DMS153 treated with DMSO at 0.1 percent for 48 hours (cell line): ENCODE measurements at regions not wholly inside any gene's neighbourhood (a gene's known extent, or its start where the extent isn't known, plus 50 kb on each side); places are given as distances from the start of the nearest gene placed in this dataset.
A peak's percentile ranks its signal among the peaks of the same experiment; 100 is the strongest.
"Not testable (repeated sequence)": the region's sequence is repeated elsewhere in the genome, so short reads cannot be mapped to it uniquely, and the experiment has no call there.

Experiments used
- DNase-seq: peaks from one replicate; lab custom pipeline; 2025; ENCODE audit not compliant: unreplicated experiment; lab: John Stamatoyannopoulos, UW

- DNase-seq, result not testable (repeated sequence)
These were observed 70.2 kb downstream of the ZNF726 start for GRCh38 chr19:23984911-23985310.

GRCh38 chr19:23986623-23987022 is 71.9 kb downstream of the ZNF726 start:
- no peak for DNase-seq

- peak; percentile 22 for DNase-seq
These were observed 76.5 kb downstream of the ZNF726 start for GRCh38 chr19:23991170-23991569.

GRCh38 chr19:23992348-23992747 is 77.7 kb downstream of the ZNF726 start:
- DNase-seq, result no peak

GRCh38 chr19:23993440-23993839 is 78.8 kb downstream of the ZNF726 start:
- no peak for DNase-seq

GRCh38 chr19:23996549-23996948 is 81.9 kb downstream of the ZNF726 start:
- DNase-seq, result no peak

- no peak for DNase-seq
These were observed 83.9 kb downstream of the ZNF726 start for GRCh38 chr19:23998568-23998967.

- DNase-seq, result no peak
These were observed 85.3 kb downstream of the ZNF726 start for GRCh38 chr19:23999821-24000610.

- DNase-seq, result no peak
These were observed 86.0 kb downstream of the ZNF726 start for GRCh38 chr19:24000656-24001055.

GRCh38 chr19:24002256-24002945 is 84.6 kb upstream of the ZNF254 start:
- no peak for DNase-seq

GRCh38 chr19:24003537-24003936 is 83.5 kb upstream of the ZNF254 start:
- DNase-seq, result no peak

GRCh38 chr19:24004166-24004565 is 82.8 kb upstream of the ZNF254 start:
- DNase-seq, result no peak

GRCh38 chr19:24029941-24030636 is 56.9 kb upstream of the ZNF254 start:
- no peak for DNase-seq

GRCh38 chr19:24032651-24033050 is 54.3 kb upstream of the ZNF254 start:
- DNase-seq, result no peak

GRCh38 chr19:24033301-24033962 is 53.6 kb upstream of the ZNF254 start:
- DNase-seq, result peak; percentile 87

GRCh38 chr19:24033963-24034342 is 53.0 kb upstream of the ZNF254 start:
- DNase-seq, result peak; percentile 25

GRCh38 chr19:24035261-24035880 is 51.6 kb upstream of the ZNF254 start:
- DNase-seq, result not testable (repeated sequence)
